Activated T-cell treated with anti-CD3 and anti-CD28 coated beads, Interleukin-2, amount 50 U/mL, for 48 hours (primary cell): ENCODE measurements at regions not wholly inside any gene's neighbourhood (a gene's known extent, or its start where the extent isn't known, plus 50 kb on each side); places are given as distances from the start of the nearest gene placed in this dataset.
"Not testable (repeated sequence)": the region's sequence is repeated elsewhere in the genome, so short reads cannot be mapped to it uniquely, and the experiment has no call there.

ENCODE experiments used
- DNase-seq, 2 experiments: peaks; one replicate each; pipeline ENCODE4 v3.0.0-alpha.2; 2020

DNA sequence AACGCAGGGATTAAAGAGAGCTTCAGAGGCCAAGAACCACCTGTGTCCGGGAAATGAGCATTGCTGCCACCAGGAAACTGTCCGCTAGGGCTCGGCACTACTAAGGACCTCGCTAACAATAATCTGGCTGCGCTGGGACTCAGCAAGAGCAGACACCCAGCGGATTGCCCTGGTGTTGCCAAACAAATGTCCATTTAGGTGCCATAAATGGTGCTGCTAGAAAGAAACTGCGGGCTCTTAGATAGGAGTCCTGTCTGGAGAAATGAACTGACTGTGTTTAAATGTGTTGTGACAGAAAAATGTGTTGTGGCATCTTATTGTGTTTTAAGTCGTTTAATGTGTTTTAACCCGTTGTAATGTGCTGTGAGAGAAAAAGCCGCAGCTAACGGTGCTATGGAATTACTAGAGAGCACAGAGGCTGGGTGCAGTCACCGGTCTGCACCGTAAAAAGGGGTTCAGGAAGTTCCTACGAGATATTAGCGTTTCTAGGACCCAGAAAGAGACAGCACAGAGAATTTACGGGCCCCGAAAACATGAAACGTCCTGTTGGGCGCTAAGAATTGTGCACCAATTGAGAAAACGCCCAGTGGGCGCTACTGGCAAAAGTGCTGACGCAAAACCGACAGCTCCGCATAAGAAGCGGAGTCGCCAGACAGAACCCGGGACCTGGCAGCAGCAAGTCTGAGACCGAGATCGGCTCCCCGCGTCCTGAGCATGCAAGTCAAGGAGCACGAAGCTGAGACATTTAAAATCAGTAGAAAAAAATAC is 90.6 kb downstream of the ANXA2R start:
- DNase-seq, result peak; percentile 64 to 72

DNA sequence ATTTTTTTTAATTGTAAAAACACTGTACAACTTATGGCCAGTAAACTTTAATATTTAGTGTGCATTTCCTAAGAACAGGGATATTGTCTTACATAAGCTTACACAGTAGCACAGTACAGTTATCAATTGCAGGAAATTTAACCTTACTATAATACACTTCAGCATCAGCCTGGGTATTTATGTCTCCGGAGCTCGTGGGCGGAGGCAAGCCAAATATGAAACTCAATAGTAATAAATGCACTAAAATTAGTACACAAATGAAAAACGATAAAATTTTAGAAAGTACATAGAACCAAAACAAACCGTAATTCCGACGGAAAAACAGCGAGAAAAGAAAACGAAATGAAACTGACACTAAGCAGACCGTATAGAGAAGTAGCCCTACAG is 91.2 kb downstream of the ANXA2R start:
- DNase-seq, result no peak

DNA sequence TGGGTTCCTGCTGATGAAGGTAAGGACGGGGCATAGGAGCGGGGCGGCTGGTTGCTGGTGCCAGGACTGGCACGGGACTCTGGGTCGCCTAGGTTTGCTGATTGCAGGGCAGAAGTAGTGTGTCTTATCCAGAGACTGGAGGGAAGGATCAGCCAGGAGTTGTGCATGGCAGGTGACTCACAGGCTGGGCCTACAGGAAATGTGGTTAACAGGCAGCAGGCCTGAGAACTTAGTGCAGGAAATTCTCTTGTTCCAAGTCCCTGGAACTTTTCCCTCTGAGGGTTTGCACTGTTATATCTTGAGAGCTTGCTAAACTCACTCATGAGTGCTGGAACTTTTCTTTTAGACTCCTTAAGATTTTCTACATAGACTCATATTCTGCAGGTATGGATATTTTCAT is 95.1 kb downstream of the ANXA2R start:
- no peak for DNase-seq

DNA sequence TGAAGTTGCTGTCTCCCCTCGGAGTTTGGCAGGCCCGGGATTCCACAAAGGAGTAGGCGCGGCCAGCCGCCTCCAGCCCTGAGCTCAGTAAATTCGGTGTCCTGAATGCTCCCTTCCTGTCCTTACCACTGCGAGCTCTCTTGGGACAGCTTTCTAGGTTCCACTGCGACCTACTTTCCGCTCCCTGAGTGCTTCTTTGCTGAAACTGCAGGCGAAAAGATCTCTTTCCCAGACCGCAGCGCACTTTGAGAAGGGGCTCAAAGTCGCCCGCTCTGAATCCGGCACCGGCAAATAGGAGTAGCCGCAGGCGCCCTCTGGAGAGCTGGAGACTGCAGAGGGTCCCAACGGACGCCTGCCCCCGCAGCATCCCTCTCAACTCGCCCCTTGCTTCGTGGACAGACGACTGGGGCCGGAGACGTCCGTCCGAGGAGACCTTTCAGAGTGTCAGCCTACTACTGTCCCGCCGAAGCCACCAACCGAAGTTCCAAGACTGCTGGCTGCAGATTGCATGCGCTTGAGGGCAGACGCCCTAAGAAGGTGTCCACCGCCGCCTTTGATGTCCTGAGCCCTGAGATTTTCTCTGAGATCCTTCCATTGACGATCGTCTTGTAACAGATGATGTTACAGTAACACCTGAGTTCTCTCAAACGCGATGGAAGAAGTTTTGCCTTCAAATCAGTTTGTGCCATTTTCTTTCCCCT is 96.0 kb downstream of the ANXA2R start:
- DNase-seq, result no peak

DNA sequence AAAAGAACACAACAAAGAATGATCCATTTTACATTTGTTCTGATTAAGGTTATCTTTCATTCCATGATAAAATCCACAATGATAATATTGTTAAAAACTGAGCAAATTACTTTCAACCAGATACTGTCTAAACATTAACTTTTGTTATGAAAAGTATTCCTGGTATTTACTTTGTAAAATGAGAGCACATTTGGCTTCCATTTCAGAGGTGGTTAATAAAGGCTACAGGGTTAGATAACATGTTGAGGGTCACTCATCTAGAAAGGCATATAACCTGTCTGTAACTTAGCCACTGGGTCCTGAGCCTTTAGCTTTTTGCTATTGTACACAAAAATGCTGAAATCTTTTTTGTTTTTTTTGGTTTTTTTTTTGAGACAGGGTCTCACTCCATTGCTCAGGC is 99.3 kb downstream of the ANXA2R start:
- DNase-seq, result no peak

DNA sequence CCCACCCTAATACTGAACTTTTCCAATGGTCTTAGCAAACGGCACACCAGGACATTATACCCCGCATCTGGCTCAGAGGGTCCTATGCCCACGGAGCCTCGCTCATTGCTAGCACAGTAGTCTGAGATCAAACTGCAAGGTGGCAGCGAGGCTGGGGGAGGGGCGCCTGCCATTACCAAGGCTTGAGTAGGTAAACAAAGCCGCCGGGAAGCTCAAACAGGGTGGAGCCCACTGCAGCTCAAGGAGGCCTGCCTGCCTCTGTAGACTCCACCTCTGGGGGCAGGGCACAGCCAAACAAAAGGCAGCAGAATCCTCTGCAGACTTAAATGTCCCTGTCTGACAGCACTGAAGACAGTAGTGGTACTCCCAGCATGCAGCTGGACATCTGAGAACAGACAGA is 108.1 kb downstream of the ANXA2R start:
- not testable (repeated sequence) for DNase-seq

DNA sequence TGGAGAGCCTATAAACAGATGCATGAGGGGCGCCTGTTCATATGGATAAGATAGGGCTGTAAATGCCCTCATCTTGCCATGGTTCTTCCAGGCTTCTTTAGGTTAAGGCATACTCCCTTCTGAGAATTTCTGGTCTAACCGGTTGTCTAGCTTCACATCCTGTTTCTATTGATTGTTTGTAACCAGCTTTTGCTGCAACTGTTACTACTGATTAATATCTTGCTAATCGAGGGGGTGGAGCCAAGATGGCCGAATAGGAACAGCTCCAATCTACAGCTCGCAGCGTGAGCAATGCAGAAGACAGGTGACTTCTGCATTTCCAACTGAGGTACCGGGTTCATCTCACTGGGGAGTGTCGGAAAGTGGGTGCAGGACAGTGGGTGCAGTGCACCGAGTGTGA is 108.7 kb downstream of the ANXA2R start:
- DNase-seq, result not testable (repeated sequence)

DNA sequence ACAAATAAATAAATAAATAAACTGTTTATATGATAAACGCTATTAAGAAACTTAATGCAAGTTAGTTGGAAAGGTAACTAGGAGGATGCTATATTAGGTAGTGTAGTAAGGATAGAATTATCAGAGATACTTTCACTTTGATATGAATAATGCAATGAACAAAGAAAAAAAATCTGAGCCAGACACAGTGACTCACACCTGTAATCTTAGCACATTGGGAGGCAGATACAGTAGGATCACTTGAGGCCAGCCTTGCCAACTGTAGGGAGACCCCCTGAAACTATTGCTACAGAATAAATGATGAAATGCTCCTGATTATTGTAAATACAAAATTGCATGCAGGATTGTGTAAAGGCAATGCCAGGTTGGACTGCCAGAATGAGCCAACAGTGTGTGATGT is 109.2 kb downstream of the ANXA2R start:
- no peak for DNase-seq

DNA sequence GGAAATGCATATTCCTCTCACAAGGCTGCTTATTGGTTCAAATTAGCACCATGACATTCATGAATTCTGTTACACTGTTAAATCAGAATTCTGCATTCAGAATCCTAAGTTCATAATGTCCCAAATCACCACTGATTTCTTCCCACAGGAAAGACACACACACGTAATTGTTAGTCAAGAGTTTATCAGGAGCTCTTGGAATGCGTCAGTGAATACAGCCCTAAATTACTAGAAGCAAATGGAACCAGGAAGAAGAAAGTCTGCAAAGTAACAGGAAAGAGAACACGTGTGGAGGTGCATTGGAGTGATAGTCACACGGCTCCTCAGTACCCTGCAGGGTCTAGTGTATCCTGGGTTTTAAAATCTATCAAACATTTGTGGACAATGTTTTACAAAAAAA is 110.2 kb downstream of the ANXA2R start:
- DNase-seq, result no peak

DNA sequence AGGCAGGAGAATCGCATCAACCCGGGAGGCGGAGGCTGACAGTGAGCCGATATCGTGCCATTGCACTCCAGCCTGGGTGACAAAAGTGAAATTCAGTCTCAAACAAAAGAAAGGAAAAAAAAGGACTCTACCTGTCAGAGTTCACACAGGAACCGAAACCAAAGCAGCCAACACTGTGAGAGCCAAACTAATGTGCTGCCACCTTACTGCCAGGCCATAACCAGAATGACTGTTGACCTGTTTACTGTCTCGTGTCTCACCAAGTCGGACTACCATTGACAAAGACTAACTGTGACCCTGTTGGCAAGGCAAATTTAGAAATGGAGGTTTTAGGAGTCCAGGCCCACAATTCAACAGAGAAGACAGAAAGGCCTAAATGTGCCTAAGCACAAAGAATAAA is 112.4 kb downstream of the ANXA2R start:
- no peak for DNase-seq

DNA sequence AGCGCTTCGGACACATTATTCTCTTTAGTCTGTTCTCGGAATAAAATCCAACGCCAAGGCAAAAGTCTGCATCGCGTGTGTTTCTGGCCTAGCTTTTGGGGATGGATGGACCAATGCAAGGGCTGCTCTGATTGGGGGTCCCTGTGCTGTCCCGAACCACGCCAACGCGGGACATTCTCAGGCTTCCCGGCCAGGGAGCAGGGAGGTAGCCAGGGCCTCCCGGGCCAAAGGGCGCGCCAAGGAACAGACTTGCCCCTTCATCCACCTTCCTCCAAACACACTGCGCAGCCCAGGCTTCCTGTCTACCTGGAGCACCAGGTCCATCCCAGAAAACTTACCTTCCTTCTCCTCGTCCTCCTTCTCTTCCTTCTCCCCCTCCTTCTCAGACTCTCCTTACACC is 113.0 kb upstream of the SELENOP start:
- DNase-seq, result no peak

DNA sequence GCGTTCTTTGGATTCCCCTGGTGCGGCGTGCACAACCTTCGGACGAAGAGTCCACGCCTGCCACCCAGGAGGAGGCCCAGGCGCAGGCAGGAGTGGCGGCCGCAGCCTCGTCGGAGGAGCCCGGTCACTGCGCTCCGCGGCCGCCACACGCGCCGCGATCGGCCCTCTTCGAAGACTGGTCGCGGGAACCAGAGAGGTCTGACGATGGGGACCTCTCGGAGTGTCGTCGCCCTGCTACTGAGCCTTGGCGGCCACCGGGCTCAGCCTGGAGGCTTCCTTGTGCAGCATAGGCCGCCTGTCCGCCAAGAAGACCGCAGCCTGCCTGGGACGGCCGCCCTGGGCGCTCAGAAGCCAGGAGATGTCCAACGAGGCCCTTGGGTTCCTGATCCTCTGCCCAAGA is 112.5 kb upstream of the SELENOP start:
- no peak for DNase-seq

DNA sequence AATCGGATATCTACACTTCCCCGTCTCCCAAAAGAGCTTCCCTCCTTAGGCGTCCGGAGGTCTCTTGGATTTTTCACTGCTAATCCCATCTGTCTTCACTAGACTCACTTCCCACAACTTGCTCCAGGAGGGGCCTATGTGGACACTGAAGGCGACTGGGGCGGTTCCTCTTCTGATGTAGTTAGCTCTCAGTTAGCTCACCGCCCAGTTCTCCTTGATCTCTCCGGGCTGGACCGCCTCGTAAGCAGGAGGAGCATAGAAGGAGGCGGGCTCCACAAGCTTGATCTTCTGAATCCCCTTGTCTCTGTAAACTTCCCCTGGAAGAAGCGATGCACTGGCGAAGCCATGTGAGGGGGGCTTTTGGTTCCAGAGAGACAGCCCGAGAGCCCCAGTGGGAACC is 112.0 kb upstream of the SELENOP start:
- no peak for DNase-seq

DNA sequence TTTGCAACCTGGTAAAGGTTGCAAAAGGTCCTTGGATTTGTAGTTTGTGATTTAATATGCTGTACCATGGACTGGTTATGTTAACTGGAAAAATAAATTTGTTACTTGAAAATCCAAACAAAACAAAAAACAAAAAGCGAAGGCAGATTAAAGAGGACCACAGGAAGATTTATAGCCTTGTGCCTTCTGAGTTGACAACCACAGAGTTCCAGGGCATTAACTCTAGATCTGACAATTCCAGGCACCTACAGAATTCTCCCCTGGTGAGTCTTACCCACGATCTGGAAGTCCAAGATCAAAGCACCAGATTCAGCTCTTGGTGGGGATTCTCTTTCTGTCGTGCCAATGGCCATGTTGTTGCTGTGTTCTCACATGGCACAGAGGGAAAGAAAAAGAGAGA is 107.9 kb upstream of the SELENOP start:
- DNase-seq, result no peak

DNA sequence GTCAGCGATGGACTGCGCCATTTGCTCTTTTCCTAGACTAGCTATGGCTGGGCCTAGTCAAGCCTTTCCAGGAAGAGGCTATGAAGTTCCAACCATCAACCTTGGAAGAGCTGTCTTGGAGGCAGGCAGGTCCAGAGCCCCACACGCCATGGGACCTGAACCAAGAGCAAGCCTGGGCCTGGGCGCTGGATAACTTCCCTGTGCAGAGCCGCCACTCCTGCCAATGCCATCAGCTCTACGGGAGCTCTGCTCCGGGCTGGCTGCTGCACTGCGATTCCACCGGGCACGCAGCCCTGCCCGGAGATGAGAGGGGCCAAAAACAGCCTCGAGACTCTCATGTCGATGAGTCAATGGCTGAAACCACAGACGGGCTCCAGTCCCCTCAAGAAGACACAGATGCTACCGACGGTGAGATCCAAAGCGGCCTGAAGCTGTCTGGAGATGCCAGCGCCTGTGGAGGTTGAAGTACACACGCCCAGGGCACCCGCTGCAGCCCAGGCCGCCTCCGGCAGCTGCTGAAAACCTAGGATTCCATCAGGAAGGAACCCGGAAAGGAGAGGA is 103.7 kb upstream of the SELENOP start:
- no peak for DNase-seq

DNA sequence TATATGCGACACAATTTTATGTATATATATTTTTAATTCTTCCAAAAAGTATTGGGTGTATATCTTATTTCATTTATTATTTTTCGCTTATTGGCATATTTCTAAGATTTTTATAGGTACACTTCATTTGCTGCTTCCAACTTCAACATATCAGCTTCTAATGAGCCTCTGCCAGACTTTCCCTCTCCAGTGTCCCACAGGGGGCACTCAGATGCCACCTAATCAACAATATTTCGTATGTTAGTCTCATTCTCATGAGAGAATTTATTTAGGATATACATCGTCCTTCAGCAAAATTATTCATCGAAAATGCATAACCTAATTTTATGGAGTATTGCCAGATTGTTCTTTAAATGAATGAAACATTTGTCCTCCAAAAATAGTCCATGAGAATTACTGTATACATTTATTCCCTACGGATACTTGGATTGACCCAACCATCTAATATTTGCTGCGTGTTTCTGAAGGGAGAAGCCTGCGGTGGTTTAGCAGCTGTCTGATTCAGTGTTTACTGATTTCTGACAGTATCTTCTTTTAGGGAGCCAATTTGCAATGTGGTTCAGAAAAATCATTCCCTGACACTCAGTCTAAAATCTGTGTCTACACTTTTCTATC is 100.6 kb upstream of the SELENOP start:
- peak; percentile 41 to 49 for DNase-seq

DNA sequence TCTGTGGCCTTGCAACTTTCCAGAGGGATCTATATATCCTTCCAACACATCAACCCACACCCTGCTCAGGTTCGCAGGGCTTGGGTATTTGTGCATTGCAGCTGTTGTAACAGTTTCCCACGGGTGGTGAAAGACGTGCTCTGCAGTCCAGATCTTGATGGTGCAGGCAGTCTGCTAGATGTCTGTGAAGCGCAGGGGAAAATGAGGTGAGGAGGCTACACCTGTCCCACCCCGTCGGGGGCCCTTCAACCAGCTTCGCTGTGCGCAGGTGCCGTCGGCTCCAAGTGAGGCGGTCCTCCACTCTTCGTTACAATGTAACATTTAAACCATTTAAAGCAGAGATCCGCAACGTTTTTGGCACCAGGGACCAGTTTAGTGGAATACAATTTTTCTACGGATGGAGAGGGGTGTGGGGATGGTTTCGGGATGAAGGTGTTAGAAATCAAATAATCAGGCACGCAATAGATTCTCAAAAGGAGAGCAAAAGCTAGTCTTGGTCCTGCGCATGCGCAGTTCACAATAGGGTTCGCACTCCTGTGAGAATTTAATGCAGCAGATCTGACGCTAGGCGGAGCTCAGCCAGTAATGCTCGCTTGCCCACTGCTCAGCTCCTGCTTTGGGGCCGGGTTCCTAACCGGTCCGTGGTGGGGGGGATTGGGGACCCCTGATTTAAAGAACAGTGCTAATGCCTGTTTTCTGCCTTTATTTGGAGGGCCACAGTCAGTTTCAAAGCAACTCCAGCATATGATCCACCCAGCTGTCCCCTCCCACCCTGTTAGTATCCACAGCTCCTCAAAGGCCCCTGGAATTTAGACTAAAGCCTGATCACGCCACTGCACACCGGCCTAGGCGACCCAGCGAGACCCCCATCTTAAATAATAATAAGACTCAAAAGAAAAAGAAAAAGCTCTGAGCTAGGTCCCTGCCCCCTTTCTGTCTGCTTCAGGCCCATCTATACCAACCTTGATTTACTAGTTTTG is 97.1 kb upstream of the SELENOP start:
- DNase-seq, result peak; percentile 90 to 91

DNA sequence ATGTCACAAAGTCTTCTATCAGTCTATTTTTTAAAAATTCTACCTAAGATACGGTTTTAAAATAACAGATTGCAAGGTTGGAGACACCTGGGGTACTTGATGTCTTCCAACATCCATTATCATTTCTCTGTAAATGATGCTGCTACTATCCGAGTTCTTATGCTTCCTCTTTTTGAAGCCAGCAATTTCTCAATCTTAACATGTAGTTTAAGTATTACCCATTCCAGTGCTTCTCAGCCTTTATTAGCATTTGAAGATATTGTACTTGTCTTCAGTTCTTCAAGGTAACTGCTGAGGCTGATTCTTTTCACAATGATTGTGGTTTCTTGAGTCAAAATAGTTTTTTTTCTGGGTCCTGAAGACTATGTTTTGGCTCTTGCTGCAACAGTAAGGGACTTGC is 96.4 kb upstream of the SELENOP start:
- DNase-seq, result no peak

DNA sequence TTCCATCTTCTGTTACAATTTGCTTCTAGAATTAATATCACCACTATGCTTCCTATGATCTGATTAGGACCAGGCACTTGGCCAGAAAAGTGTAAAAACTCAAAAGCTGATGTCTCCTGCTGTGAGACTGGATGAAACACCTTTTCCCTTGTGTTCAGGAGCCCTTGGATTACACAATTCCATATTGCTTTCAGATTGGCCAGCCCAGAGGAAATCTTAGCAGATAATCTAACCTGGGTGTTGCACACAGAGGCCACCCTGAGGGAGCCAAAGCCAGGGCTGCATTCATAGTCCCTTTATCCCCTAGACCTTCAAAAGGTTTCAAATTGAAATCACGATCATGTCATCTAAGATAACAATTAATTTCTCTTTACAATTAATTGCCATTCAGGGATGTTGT is 94.1 kb upstream of the SELENOP start:
- DNase-seq, result no peak

DNA sequence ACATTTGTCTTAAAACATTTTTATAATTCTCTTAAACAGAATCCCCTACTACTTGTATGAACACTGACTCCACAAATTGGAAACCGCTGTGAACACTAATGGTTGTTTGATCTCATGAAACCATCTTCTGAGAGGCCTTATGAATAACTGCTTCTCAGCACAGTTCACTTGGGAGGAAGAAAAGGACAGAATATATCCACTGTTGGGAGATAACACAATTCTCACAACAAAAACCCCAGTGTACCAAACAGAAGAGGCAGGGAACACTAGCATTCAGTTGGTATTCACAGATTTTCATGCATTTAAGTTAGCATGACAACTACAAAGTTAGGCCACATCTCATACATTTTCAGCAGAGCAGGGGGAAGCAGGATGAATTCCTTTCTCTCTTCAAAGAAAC is 89.0 kb upstream of the SELENOP start:
- DNase-seq, result no peak

DNA sequence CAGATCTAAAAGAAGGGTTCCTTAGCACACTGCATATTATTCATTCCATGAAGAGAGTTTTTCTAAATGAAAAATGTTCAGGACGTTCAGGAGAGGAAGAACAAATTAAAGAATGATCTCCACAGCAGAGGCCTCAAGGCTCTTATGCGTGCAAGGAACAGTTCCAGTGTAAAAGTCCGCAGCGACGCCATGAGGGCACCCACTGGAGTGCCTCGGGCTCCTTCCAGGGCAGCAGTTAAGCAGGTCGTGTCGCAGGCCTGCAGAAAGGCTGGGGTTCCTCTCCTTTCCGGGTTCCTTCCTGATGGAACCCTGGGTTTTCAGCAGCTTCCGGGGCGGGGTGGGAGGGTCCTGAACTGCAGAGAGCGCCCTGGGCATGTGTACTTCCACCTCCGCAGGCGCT is 87.1 kb upstream of the SELENOP start:
- DNase-seq, result no peak

DNA sequence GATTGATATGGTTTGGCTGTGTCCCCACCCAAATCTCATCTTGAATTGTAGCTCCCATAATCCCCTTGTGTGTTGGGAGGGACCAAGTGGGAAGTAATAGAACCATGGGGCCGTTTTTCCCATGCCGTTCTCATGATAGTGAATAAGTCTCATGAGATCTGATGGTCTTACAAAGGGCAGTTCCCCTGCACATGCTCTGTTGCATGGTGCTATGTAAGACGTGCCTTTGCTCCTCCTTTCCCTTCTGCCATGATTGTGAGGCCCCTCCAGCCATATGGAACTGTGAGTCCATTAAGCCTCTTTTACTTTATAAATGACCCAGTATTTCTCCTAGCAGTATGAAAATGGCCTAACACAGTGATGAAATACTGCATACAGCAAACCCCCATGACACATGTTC is 84.8 kb upstream of the SELENOP start:
- no peak for DNase-seq

DNA sequence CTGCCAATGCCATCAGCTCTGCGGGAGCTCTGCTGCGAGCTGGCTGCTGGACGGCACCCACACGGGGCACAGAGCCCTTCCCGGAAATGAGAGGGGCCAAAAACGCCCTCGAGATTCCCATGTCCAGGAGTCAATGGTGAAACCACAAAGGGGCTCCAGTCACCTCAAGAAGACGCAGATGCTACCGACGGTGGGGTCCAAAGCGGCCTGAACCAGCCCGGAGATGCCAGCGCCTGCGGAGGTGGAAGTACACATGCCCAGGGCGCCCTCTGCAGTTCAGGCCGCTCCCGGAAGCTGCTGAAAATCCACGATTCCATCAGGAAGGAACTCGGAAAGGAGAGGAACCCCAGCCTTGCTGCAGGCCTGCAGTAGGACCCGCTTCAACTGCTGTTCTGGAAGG is 82.4 kb upstream of the SELENOP start:
- DNase-seq, result no peak
